GM21447 (cell line): ENCODE measurements at regions not wholly inside any gene's neighbourhood (a gene's known extent, or its start where the extent isn't known, plus 50 kb on each side); places are given as distances from the start of the nearest gene placed in this dataset.

ENCODE experiments used
- ATAC-seq: cut with Tn5 transposase; IDR thresholded peaks from one replicate; pipeline ENCODE4 v1.9.1; 2021; ENCODE audit not compliant: unreplicated experiment

DNA sequence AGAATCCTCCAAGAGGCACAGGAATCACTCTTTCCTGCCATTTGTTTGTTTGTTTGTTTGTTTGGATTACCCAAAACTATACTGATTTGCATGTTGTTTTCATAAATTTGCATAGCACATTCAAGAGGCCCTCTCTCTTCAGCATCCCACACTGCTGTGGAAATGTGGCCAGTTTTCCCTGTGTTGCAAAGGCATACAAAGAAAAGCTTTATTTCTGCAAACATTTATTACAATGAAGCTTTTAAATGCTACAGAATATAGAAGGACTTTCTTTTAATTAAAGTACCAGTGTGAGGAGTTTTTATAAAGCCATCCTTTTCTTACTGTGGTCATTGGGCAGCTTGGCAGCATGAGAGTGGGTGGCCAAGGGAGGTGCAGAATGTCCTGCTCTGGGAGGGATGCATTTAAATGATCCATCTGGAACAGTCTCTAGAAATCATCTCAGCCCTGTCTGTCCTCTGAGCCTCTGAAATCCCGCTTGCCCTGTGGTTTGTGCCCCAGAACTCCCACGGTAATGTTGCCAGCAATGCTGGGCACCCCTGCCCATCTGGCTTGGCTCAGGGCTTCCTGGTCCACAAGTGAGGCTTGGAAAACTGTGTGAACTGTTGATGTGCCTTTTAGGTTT is 356.8 kb upstream of the KIF2A start:
- no peak for ATAC-seq

DNA sequence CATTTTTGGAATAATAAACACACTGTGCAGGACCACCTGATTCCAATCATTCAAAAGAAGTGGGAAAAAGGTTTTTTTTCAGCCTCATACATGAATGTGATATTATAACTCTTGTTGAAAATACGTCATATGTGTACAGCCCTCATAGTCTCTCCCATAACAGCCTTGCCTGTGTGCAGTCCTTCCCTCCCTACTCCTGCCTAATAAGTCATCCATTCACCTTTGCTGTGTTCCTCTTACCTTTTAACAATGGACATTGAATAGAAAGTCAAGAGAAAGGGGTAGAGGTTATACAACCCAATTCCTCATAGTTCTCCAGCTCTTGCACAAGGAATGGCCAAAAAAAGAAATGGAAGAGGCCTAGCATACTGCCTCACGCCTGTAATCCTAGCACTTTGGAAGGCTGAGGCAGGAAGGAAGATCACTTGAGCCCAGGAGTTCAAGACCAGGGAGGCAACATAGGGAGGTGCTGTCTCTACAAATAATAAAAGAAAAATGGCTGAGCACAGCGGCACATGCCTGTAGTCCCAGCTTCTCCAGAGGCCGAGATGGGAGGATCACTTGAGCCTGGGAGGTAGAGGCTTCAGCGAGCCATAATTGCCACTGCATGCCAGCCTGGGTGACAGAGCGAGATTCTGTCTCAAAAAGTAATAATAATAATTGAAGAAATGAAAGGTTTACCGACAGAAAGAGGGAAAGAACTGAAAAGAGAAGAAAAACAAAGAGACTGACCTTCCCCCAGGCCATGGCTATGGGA is 356.1 kb upstream of the KIF2A start:
- ATAC-seq: no peak

- no peak for ATAC-seq
Observed at GRCh38 chr5:61951295-61951694, 354.7 kb upstream of the KIF2A start.

DNA sequence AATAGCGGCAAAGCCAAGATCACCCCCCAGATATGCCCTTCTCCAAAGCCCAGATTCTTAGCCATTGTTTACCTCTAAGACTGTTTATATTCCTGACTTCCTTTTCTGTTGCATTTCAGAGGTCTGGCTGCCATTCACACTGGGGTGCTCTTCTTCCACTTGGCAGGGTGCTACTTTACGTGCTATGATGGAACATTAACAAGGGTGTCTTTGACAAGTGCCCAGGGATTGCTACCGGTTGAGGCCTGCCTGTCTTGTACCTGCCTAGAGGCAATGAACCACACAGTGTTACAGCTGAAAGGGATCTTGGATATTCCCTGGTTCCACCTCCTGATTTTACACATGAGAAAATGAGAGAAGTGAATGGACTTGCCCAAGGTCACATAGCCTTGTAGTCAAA is 352.1 kb upstream of the KIF2A start:
- ATAC-seq: no peak

DNA sequence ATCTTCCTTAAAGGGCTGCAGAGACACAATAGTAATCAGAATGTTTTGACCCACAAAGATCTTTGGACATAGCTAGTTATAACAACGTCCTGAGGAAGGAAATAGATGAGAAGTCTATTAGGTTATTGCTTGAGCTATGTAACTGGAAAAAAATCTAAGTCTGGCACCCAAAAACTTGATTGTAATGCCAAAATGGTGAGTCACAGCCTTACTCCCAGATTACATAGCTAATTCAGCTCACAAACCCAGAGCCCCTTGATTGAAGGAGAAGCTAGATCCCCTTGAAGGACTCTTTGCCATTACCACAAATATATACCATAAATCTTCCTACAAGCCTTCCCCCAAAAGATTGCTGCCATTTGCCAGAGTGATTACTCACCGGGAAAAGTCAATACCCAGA is 341.8 kb upstream of the KIF2A start:
- ATAC-seq: no peak

GRCh38 chr5:61965069-61965468 is 340.9 kb upstream of the KIF2A start:
- ATAC-seq: no peak

- no peak for ATAC-seq
Observed at GRCh38 chr5:61965490-61965889, 340.5 kb upstream of the KIF2A start.

DNA sequence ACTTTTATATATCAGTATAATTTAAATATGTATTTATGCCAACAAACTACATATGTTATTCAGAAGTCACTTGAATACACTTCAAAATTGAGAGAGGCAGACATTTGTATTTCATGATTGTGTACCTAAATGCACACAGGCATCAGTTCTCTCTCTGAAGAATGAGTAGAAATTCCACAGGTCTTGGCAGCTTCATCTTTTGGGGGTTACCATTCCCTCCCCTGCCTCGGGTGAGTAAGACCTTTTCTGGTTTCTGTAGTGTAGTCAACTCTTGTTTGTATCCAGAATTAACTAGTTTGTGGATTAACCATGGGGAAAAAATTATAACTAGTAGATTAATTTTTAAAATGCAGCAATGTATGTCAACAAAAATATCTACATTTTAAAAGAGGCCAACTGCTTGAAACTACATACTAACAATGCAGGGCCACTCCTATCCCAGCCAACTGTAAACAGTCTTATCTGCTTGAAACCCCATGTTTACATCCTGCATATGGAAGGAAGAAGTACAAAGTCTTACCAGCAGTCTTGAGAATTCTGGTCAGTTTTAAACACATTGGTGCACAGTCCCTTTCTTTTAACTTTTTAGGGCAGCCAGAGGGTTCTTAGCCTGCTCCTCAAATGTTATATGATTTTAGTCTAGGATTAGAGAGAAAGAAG is 339.6 kb upstream of the KIF2A start:
- no peak for ATAC-seq

DNA sequence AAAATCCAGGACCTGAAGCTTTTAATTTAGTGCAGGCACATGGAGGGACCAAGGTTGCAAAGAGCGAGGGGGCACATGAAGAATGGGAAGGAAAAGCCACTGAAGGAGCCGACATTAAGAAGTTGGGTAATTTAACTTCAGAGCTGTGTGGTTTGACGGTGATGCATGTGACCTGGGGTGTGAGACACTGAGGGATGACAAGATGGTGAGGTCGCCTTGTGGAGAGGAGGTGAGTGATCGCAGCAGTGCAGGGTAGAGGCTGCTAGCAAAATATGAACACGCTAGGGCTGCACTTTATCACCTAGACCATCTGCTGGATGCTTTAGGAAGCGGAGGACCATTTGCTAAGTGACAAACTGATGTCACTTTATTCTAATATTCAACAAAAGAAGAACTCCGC is 339.0 kb upstream of the KIF2A start:
- ATAC-seq: no peak

- ATAC-seq: no peak
Observed at GRCh38 chr5:61967681-61968080, 338.3 kb upstream of the KIF2A start.

- no peak for ATAC-seq
Observed at GRCh38 chr5:61969347-61969746, 336.7 kb upstream of the KIF2A start.

- no peak for ATAC-seq
Observed at GRCh38 chr5:61969755-61970154, 336.3 kb upstream of the KIF2A start.

DNA sequence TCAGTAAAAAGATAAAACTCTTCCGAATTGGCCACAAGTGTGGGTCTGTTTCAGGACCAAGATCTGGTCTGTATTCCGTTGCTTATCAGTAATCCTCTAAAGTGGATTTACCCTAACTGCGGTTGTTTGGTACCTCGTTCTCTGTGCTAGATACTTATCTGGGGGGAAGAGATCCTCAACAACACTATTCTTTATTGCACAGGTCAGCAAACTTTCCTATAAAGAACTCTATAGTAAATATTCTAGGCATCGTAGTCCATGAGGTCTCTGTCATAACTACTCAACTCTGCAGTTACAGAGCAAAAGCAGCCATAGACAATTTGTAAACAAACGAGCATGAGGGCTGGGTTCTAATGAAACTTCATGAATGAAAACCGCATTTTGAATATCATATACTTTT is 335.8 kb upstream of the KIF2A start:
- no peak for ATAC-seq

DNA sequence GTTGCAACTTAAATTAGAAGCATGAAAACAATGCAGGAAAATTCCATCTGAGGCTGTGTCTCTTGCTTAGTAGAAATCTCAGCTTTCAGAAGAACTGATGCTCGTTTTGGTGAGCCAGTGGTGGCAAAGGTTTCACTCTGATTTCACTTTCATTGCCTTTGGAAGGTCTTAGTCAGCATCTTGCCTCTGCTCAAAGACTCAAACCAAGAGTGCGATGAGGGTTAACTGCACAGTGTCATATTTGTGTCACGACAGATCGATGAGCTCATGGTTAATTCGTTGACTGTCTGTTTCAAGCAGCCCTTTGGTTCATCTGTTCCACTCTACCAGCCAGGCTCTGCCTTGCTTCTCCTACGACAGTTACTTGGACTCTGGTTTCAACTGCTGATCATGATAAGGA is 331.3 kb upstream of the KIF2A start:
- ATAC-seq: no peak

DNA sequence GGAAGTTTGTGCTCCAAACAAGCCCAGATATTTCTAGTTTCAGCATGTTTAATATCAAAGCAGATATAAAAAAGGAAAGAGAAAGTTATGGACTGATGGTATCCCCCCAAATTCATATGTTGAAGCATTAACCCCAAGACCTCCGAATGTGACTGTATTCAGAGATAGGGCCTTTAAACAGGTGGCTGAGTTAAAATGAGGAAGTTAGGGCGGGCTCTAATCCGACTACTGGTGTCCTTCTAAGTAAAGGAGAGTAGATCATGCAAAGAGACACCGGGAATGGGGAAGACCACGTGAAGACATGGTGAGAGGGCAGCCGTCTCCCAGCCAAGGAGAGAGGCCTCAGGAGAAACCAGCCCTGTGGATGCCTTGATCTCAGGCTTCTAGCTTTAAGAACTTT is 324.1 kb upstream of the KIF2A start:
- no peak for ATAC-seq

- no peak for ATAC-seq
Observed at GRCh38 chr5:61991430-61991829, 314.6 kb upstream of the KIF2A start.

DNA sequence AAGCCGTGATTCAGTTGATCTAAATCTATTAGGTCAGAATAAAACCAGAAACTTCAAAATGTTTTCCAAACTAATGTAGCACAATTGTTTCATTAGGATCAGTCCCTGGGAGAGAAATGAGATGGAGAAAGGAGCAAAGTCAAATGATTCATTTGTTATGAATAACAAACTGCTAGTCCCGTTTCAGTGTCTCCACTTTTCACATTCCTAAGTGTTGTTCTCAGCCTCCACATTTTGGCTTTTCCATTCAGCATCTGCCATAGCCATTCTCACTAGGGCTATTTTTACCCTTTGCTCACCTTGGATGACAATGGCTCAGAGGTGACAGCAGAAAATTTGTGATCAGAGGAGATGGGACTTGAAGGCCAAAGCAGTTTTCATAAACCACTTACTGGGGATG is 314.1 kb upstream of the KIF2A start:
- ATAC-seq: no peak

DNA sequence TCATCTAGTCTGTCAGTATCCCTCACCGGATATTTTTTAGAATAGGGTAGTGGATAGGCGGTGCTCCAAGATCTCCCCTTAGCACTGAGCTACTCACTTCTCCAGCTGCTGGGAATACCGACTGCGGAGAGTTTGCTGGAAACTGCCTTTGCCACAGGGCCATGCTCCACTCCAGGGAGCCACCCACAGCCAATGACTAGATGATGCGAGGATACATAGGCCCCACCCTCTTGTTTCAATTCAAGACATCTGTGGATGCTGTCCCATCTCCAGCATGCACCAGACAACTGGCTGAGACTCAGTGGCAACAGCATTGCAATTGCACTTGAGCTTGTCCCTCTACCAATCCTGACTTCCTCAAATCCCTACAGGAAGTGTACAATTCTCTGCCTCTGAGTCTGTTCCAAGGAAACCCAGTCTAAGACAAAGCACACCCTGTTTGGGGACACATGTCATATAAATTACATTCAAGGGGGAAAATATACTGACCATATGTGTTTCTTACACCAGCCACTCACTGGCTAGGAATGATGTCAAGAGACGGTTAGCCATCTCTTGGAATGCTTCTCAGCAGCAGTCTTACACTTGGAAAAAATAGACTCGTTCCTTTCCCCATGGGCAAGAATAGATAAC is 312.6 kb upstream of the KIF2A start:
- no peak for ATAC-seq

- ATAC-seq: no peak
Observed at GRCh38 chr5:61994171-61994570, 311.8 kb upstream of the KIF2A start.

DNA sequence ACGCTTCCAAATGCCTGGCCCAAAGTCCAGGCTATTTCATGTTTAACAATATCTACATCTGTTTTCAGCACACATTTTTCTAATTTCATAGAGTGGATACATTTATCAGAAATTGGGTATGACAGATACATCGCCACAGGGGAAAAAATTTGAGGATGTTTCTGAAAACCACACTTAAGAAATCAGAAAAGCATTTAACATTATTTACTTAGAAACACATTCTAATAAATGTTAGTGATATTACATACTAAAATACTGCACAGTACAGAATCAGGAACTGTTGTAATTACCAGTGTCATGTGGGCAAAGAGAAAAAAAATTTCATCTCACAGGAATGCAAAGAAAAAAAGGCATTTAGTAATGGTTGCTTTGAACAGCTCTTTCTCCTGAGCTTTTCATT is 310.5 kb upstream of the KIF2A start:
- no peak for ATAC-seq

DNA sequence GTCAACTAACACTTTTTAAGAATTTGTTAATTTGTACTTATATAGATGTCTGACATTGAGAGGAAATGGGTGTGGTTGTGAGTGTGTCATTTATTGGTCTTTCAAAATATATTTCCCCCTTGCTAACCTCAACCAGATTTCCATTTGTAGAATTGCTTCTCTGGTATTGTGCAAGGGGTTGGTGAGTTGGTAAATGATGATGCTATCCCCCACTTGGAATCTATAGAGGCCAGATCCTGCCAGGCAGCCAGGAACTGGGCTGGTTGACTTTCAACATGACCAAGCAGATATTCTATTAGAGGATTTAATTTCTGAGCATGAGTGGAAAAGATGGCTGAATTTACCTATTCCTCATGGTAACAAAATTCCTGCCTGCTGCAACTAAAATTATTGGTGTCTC is 306.6 kb upstream of the KIF2A start:
- no peak for ATAC-seq

DNA sequence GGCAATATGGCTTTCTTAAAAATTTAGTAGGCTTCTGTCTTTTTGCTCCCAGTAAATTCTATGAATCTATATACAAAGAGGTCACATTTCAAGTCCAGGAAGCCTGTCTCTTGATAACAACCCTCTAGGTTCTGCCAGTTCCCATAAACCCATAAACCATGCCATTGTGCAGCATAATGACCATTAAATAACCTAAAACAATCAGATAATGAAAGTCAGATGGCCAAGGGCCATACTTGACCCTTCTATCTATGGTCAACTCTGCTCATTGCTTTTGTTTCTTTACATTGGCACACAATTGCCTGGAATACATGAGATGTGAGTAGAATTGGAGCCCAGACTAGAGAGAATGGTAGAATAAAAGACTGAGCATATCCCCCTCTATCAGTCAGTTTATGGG is 305.4 kb upstream of the KIF2A start:
- no peak for ATAC-seq
